ENCODE measurements at regions not wholly inside any gene's neighbourhood (a gene's known extent, or its start where the extent isn't known, plus 50 kb on each side); places are given as distances from the start of the nearest gene placed in this dataset.
A peak's percentile ranks its signal among the peaks of the same experiment; 100 is the strongest.

- TF ChIP-seq, protein P1, sequence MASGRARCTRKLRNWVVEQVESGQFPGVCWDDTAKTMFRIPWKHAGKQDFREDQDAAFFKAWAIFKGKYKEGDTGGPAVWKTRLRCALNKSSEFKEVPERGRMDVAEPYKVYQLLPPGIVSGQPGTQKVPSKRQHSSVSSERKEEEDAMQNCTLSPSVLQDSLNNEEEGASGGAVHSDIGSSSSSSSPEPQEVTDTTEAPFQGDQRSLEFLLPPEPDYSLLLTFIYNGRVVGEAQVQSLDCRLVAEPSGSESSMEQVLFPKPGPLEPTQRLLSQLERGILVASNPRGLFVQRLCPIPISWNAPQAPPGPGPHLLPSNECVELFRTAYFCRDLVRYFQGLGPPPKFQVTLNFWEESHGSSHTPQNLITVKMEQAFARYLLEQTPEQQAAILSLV (CRISPR knock-in tag; IDR thresholded peaks at IDR 0.05; ENCODE audit: borderline replicate concordance): no peak
- TF ChIP-seq KLF6 (CRISPR knock-in tag; IDR thresholded peaks at IDR 0.05) (peak; percentile 34; the same call in 1 of the 2 replicates), ZBTB26 (CRISPR knock-in tag; IDR thresholded peaks at IDR 0.05; ENCODE audit: borderline replicate concordance) (peak; percentile 77; the same call in 1 of the 2 replicates), DPF2 (CRISPR knock-in tag; IDR thresholded peaks at IDR 0.05; ENCODE audit: borderline replicate concordance, low read depth) (peak; percentile 83; the same call in 1 of the 2 replicates), KDM5B (CRISPR knock-in tag; IDR thresholded peaks at IDR 0.05; ENCODE audit: borderline replicate concordance) (0 out of 2 replicates have a peak, but pooled peaks have one; percentile 48), TOE1 (CRISPR knock-in tag; IDR thresholded peaks at IDR 0.05) (no peak), KAT7 (CRISPR knock-in tag; IDR thresholded peaks at IDR 0.05; ENCODE audit: borderline replicate concordance) (peak; percentile 64; the same call in 1 of the 2 replicates), ADNP (CRISPR knock-in tag; IDR thresholded peaks at IDR 0.05) (no peak), MZF1 (CRISPR knock-in tag; IDR thresholded peaks at IDR 0.05; ENCODE audit: borderline replicate concordance) (0 out of 2 replicates have a peak, but pooled peaks have one; percentile 63), MED8 (CRISPR knock-in tag; IDR thresholded peaks at IDR 0.05; ENCODE audit: insufficient replicate concordance) (no peak), HOXA7 (CRISPR knock-in tag; IDR thresholded peaks at IDR 0.05) (no peak), ZNF546 (CRISPR knock-in tag; conservative IDR thresholded peaks at IDR 0.05) (no peak), RNF219 (CRISPR knock-in tag; IDR thresholded peaks at IDR 0.05) (no peak), ZSCAN25 (CRISPR knock-in tag; IDR thresholded peaks at IDR 0.05) (peak; percentile 61; the same call in 1 of the 2 replicates), POLR2AphosphoS2 (IDR thresholded peaks at IDR 0.05; ENCODE audit: low read depth, low read length) (no peak), SP140L (CRISPR knock-in tag; IDR thresholded peaks at IDR 0.05; ENCODE audit: borderline replicate concordance) (no peak), SALL2 (CRISPR knock-in tag; IDR thresholded peaks at IDR 0.05) (peak; percentile 67)
- TF ChIP-seq, protein P2, sequence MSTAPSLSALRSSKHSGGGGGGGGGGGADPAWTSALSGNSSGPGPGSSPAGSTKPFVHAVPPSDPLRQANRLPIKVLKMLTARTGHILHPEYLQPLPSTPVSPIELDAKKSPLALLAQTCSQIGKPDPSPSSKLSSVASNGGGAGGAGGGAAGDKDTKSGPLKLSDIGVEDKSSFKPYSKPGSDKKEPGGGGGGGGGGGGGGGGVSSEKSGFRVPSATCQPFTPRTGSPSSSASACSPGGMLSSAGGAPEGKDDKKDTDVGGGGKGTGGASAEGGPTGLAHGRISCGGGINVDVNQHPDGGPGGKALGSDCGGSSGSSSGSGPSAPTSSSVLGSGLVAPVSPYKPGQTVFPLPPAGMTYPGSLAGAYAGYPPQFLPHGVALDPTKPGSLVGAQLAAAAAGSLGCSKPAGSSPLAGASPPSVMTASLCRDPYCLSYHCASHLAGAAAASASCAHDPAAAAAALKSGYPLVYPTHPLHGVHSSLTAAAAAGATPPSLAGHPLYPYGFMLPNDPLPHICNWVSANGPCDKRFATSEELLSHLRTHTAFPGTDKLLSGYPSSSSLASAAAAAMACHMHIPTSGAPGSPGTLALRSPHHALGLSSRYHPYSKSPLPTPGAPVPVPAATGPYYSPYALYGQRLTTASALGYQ (CRISPR knock-in tag; IDR thresholded peaks at IDR 0.05): peak; percentile 82
- TF ChIP-seq, protein P3, sequence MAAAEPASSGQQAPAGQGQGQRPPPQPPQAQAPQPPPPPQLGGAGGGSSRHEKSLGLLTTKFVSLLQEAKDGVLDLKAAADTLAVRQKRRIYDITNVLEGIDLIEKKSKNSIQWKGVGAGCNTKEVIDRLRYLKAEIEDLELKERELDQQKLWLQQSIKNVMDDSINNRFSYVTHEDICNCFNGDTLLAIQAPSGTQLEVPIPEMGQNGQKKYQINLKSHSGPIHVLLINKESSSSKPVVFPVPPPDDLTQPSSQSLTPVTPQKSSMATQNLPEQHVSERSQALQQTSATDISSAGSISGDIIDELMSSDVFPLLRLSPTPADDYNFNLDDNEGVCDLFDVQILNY (CRISPR knock-in tag; conservative IDR thresholded peaks at IDR 0.05): no peak
- TF ChIP-seq, protein P4, sequence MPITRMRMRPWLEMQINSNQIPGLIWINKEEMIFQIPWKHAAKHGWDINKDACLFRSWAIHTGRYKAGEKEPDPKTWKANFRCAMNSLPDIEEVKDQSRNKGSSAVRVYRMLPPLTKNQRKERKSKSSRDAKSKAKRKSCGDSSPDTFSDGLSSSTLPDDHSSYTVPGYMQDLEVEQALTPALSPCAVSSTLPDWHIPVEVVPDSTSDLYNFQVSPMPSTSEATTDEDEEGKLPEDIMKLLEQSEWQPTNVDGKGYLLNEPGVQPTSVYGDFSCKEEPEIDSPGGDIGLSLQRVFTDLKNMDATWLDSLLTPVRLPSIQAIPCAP (CRISPR knock-in tag; IDR thresholded peaks at IDR 0.05; ENCODE audit: low read depth): no peak
Observed at GRCh38 chr1:31509124-31510072, 66.9 kb upstream of the TINAGL1 start (continued).

Measured in HepG2 (cell line).